Posterior vena cava (tissue), 2 donors: ENCODE measurements at regions not wholly inside any gene's neighbourhood (a gene's known extent, or its start where the extent isn't known, plus 50 kb on each side); places are given as distances from the start of the nearest gene placed in this dataset.
"Not testable (repeated sequence)": the region's sequence is repeated elsewhere in the genome, so short reads cannot be mapped to it uniquely, and the experiment has no call there.

Source experiments
- DNase-seq: peaks from one replicate; pipeline ENCODE4 v3.0.0-alpha.2; 2020; ENCODE audit warnings: low spot score
- intact Hi-C, 2 donors: fragments of 100-400 bp; cut with DNase I; formaldehyde crosslinking; loops; one replicate each; pipeline versions ENCODE4 v1.14.1 to v1.14.2; 2022 to 2023
- donor health status: DM: yes; HTN: yes; CAD: no.
- donor health status: DM: yes; HTN: yes; CAD: no.

DNA sequence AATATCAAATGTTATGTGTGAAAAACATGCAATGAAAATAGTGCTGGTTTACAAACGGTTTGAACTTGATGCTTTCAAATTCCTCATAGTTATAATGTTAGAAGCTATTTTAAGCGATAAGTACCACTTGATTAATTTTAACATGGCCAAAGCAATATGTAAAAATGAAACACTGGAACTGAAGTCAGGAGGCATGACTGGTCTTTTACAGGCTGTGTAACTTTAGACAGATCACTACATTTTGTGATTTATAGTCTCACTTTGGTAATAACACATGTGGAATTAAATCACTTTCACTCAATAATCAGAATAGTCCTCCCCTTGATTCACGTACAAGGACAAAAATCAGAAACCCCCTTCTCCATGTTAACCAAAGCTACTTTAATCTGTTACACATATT is 482.7 kb upstream of the NECTIN3 start:
- no peak for DNase-seq
- intact Hi-C loops, result no loop called here

DNA sequence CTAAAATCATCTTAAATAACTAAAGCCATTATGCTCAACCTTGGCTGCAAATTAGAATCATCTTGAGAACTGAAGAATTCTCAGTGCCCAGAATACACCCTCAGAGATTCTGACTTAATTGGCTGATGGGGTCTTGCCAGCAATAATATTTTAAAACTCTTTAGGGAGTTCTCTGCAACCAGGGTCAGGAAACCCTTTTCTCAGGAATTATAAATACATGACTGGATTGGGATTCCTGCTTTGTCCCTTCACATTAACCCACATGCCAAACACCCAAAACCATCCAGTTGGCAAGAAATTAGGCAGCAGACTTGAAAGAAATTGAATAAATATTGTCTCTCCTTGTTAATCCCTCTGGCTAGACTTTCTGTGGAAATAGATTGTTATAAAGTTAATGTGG is 482.3 kb upstream of the NECTIN3 start:
- intact Hi-C loops, result no loop called here
- no peak for DNase-seq

GRCh38 chr3:110593749-110594148 is 477.9 kb upstream of the NECTIN3 start:
- intact Hi-C loops, result no loop called here
- no peak for DNase-seq

DNA sequence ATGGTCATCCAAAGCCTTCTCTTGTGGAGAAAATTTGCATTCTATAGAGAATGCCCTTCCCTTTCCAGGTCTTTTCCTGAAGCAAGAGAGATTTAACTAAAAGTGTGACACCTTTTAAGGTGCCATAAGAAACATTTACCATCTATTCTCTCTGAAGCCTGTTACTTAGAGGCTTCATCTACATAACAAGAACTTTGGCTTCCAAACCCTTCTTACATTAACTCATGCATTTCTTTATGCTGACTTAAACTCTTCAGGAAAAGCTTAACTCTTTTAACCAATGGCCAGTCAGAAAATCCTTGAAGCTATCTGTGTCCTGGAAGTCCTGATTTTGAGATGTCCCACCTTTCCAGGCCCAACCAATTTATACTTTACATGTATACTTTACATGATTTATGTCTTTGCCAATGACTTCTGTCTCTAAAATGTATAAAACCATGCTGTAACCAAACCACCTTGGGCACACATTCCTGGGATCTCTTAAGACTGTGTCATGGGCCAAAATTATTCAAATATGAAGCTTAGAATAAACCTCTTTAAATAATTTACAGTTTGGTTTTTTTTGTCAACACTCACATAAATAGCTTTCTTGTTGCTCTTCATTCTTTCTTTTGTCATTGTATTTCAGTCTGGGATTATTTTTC is 472.6 kb upstream of the NECTIN3 start:
- no peak for DNase-seq
- intact Hi-C loops, result no loop called here

- no peak for DNase-seq
- intact Hi-C loops, result no loop called here
Observed at GRCh38 chr3:110608566-110608965, 463.1 kb upstream of the NECTIN3 start.

GRCh38 chr3:110612045-110612444 is 459.6 kb upstream of the NECTIN3 start:
- DNase-seq, result no peak
- intact Hi-C loops, result no loop called here

- DNase-seq, result no peak
Observed at GRCh38 chr3:110614186-110614585, 457.4 kb upstream of the NECTIN3 start.

DNA sequence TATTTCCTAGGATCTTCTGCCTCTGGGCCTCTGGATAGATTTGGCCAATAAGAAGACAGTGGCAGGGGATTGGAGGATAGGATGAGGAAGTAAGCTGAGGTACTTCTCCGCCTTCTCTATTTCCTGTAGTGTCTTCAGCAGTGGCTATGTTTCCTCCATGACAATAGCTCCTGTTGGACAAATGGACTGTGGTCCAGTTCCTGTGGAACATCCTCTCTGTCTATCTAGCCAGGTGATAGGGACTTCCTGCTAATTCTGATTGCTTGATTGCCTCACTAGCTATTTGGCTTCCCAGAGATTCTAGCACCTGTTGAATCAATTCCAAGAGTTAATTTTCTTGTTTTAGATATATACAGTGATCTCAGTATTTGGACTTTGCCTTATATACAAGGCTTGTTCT is 456.2 kb upstream of the NECTIN3 start:
- intact Hi-C loops, result no loop called here

More at GRCh38 chr3:110614186-110614585, 457.4 kb upstream of the NECTIN3 start:
- intact Hi-C loops, result no loop called here

DNA sequence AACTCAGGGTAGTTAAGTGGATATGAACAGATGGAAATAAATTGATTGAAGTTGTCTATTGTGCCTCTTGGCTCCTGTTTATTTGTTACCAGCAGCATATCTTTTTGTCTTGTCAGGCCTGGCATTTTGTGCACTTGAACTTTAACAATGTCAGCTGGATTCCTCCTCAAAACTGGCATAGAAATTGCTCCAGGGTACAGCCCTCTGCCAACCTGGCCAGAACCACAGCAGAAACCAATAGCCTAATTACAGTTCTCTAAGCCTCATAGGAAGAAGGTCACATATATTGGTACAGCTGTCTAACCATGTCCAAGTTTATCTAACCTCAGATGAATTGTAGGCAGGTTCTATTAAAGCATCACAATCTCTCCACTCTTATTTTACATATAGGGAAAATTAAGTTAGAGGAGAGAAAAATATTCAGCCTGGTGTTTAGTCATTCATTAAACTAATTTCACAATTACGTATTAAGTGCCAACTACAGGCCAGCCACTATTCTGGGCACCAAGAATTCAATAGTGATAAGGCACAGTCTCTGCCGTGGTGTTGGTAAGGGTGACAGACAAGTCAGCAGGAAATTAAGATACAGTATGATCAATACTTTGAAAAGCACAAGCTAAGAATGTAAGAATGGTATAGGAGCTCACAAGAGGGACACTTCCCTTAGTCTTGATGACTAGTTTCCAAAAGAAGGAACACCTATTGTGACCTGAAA is 452.9 kb upstream of the NECTIN3 start:
- intact Hi-C loops, result no loop called here

More for the DNA sequence above, 456.2 kb upstream of the NECTIN3 start:
- no peak for DNase-seq

GRCh38 chr3:110620118-110620517 is 451.5 kb upstream of the NECTIN3 start:
- intact Hi-C loops, result no loop called here
- DNase-seq, result no peak

More for the DNA sequence above, 452.9 kb upstream of the NECTIN3 start:
- DNase-seq, result no peak

- intact Hi-C loops, result no loop called here
- DNase-seq, result no peak
Observed at GRCh38 chr3:110623571-110623970, 448.0 kb upstream of the NECTIN3 start.

DNA sequence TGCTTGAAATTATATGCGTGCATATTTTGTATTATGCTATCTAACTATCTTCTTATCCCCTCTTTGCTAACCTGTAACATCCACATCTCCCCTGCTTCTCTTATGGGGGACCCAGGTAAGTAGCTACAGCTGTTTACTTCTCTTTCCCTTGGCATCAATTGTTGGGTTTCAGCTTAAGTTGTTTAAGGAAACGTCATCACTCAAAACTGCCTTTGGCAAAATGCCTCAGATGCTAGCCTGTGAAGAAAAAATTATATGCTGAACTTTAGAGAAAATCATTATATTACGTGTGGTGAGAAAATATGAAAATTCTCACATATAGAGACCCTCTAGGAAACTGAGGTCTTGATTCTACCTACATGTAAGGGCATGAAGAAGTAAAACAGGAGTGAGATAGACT is 447.0 kb upstream of the NECTIN3 start:
- DNase-seq, result no peak
- intact Hi-C loops, result no loop called here

GRCh38 chr3:110625201-110625747 is 446.3 kb upstream of the NECTIN3 start:
- intact Hi-C loops, result no loop called here
- no peak for DNase-seq

DNA sequence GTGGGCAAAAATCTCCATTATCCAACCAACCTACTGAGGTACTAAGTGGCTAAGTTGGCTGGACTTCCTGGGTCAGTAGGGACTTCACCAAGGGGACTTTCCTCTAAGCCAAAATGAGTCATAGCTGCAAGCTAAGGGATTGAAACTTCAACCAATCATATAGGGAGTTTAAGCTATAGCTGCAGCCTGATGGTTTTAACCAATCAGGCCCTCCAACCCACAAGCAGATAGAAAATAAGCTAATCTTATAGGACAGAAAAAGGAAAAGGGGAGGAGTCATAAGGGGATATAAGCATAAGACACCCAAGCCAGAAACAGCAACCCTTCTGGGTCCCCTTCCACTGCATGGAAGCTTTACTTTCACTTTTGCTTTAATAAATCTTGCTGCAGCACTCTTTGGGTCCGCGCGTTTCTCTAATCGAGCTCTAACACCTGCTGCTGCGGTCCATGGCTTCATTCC is 444.9 kb upstream of the NECTIN3 start:
- intact Hi-C loops, DNase-seq: not testable (repeated sequence)

- DNase-seq, result no peak
- intact Hi-C loops, result no loop called here
Observed at GRCh38 chr3:110628650-110629301, 442.8 kb upstream of the NECTIN3 start.

GRCh38 chr3:110629917-110630316 is 441.7 kb upstream of the NECTIN3 start:
- no peak for DNase-seq
- intact Hi-C loops, result no loop called here

GRCh38 chr3:110644203-110644602 is 427.4 kb upstream of the NECTIN3 start:
- intact Hi-C loops, result no loop called here
- no peak for DNase-seq

- DNase-seq, result no peak
- intact Hi-C loops, result no loop called here
Observed at GRCh38 chr3:110646055-110646454, 425.6 kb upstream of the NECTIN3 start.

DNA sequence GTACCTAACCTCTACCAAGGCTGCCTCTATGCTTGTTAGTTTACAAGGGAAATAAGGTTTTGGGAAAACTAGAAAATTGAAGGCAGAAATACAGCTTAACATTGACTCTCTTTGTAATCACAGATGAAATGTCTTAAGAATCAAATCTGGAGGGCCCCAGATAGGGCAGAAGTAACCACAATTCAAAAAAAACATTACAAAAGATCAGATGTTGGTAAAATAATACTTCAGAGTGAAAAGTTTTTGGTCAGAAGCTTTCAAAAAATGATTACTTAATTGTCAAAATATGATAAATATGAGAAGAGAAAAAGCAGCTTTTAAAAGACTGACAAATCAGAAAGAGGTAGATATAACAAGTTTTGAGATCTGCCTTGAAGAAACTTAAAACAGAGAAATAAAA is 425.1 kb upstream of the NECTIN3 start:
- no peak for DNase-seq

GRCh38 chr3:110647586-110647985 is 424.0 kb upstream of the NECTIN3 start:
- DNase-seq, result no peak
- intact Hi-C loops, result no loop called here

More for the DNA sequence above, 425.1 kb upstream of the NECTIN3 start:
- intact Hi-C loops, result no loop called here
